OCI-LY3 (cell line): ENCODE measurements at regions not wholly inside any gene's neighbourhood (a gene's known extent, or its start where the extent isn't known, plus 50 kb on each side); places are given as distances from the start of the nearest gene placed in this dataset.

Experiments used
- H2AFZ ChIP-seq: fragments of 200-600, 300-600 bp; shearing (Covaris generic); 2 replicates; pipeline ENCODE4 v1.6.0; 2014; ENCODE audit warnings: antibody characterized with exemption, low read depth, low read length
- H3K27ac ChIP-seq: fragments of 200-600, 300-600 bp; sonication (generic); 2 replicates; pipeline ENCODE4 v1.5.1; 2014; ENCODE audit warnings: mild to moderate bottlenecking, low read length, moderate library complexity, mixed read lengths
- H3K27me3 ChIP-seq: fragments of 200-600, 300-600 bp; sonication (generic); 2 replicates; pipeline ENCODE4 v1.6.1; 2014; ENCODE audit warnings: low read depth, low read length, mixed read lengths
- H3K36me3 ChIP-seq: fragments of 200-600, 300-600 bp; sonication (generic); replicated peaks from 2 replicates; pipeline ENCODE3; 2014; ENCODE audit warnings: low read depth, low read length, mixed read lengths
- H3K4me1 ChIP-seq: fragments of 300-600, 200-600 bp; sonication (generic); 2 replicates; pipeline ENCODE4 v1.6.1; 2014; ENCODE audit warnings: low read length, mixed read lengths
- H3K4me2 ChIP-seq: fragments of 200-600, 300-600 bp; sonication (generic); 2 replicates; pipeline ENCODE4 v1.6.1; 2014; ENCODE audit warnings: low read length, mixed read lengths
- H3K4me3 ChIP-seq: fragments of 300-600, 200-600 bp; sonication (generic); 2 replicates; pipeline ENCODE4 v1.5.1; 2014; ENCODE audit warnings: antibody characterized with exemption, mild to moderate bottlenecking, low read length, moderate library complexity
- H3K79me2 ChIP-seq: fragments of 300-600, 200-600 bp; shearing (Covaris generic); 2 replicates; pipeline ENCODE4 v1.6.1; 2014; ENCODE audit warnings: mild to moderate bottlenecking, low read length, mixed read lengths
- H3K9ac ChIP-seq: fragments of 300-600, 200-600 bp; shearing (Covaris generic); 2 replicates; pipeline ENCODE4 v1.6.0; 2014; ENCODE audit warnings: mild to moderate bottlenecking, low read length, moderate library complexity
- H3K9me3 ChIP-seq: fragments of 200-600, 300-600 bp; shearing (Covaris generic); 2 replicates; pipeline ENCODE4 v1.6.1; 2014; ENCODE audit warnings: low read length, mixed read lengths; ENCODE audit not compliant: insufficient read depth
- H4K20me1 ChIP-seq: fragments of 200-600, 300-600 bp; sonication (generic); 2 replicates; pipeline ENCODE4 v1.6.1; 2016; ENCODE audit warnings: low read length, mixed read lengths; ENCODE audit not compliant: insufficient read depth
- EZH2phosphoT487 ChIP-seq: fragments of 200-600 bp; shearing (Covaris generic); IDR thresholded peaks from 2 replicates; pipeline ENCODE4 v1.6.1; 2018; ENCODE audit warnings: antibody characterized with exemption, mixed run types, low read depth
- TF ChIP-seq, protein P1 (sequence below): fragments of 200-600, 300-600 bp; sonication (generic); IDR thresholded peaks from 2 replicates; pipeline ENCODE4 v1.5.1; 2014; ENCODE audit warnings: antibody characterized with exemption, low read length, low read depth

- no peak for TF ChIP-seq EZH2phosphoT487
- TF ChIP-seq, protein P1, sequence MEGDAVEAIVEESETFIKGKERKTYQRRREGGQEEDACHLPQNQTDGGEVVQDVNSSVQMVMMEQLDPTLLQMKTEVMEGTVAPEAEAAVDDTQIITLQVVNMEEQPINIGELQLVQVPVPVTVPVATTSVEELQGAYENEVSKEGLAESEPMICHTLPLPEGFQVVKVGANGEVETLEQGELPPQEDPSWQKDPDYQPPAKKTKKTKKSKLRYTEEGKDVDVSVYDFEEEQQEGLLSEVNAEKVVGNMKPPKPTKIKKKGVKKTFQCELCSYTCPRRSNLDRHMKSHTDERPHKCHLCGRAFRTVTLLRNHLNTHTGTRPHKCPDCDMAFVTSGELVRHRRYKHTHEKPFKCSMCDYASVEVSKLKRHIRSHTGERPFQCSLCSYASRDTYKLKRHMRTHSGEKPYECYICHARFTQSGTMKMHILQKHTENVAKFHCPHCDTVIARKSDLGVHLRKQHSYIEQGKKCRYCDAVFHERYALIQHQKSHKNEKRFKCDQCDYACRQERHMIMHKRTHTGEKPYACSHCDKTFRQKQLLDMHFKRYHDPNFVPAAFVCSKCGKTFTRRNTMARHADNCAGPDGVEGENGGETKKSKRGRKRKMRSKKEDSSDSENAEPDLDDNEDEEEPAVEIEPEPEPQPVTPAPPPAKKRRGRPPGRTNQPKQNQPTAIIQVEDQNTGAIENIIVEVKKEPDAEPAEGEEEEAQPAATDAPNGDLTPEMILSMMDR: no peak
- no peaks in the 10 kb centered on the region for H4K20me1 ChIP-seq
- no peaks in the 10 kb centered on the region for H3K9me3 ChIP-seq
- H3K4me2 ChIP-seq: no peak overlapping the region
- no peak overlapping the region for H3K9ac ChIP-seq
- H3K27me3 ChIP-seq: peaks cover 20% of the 10 kb centered on the region
- H3K36me3 ChIP-seq: no peaks in the 10 kb centered on the region
- H3K27ac ChIP-seq: no peak overlapping the region
- H3K4me1 ChIP-seq: no peaks in the 10 kb centered on the region
- no peak overlapping the region for H3K4me3 ChIP-seq
- no peaks in the 10 kb centered on the region for H3K79me2 ChIP-seq
- H2AFZ ChIP-seq: no peak overlapping the region
Observed at GRCh38 chr7:148472406-148472805, 118.2 kb upstream of the C7orf33 start.

GRCh38 chr7:148473703-148474480, 116.7 kb upstream of the C7orf33 start:
- Histone ChIP-seq H3K79me2 (no peaks in the 10 kb centered on the region), H3K9me3 (no peaks in the 10 kb centered on the region), H3K4me3 (no peak overlapping the region), H3K27ac (no peak overlapping the region), H3K36me3 (no peaks in the 10 kb centered on the region), H2AFZ (no peak overlapping the region), H3K4me2 (no peak overlapping the region), H3K9ac (no peak overlapping the region), H3K4me1 (no peaks in the 10 kb centered on the region), H3K27me3 (peaks cover 20% of the 10 kb centered on the region), H4K20me1 (no peaks in the 10 kb centered on the region)
- TF ChIP-seq EZH2phosphoT487: no peak
- TF ChIP-seq, protein P1: no peak

GRCh38 chr7:148474481-148475025, 116.0 kb upstream of the C7orf33 start:
- H2AFZ ChIP-seq: no peak overlapping the region
- no peaks in the 10 kb centered on the region for H4K20me1 ChIP-seq
- no peak overlapping the region for H3K4me3 ChIP-seq
- no peaks in the 10 kb centered on the region for H3K4me1 ChIP-seq
- H3K79me2 ChIP-seq: no peaks in the 10 kb centered on the region
- no peaks in the 10 kb centered on the region for H3K36me3 ChIP-seq
- no peak overlapping the region for H3K4me2 ChIP-seq
- H3K9ac ChIP-seq: no peak overlapping the region
- no peak overlapping the region for H3K27ac ChIP-seq
- peaks cover 24% of the 10 kb centered on the region for H3K27me3 ChIP-seq
- H3K9me3 ChIP-seq: no peaks in the 10 kb centered on the region
- TF ChIP-seq, protein P1: no peak
- TF ChIP-seq EZH2phosphoT487: no peak

GRCh38 chr7:148478551-148478950, 112.0 kb upstream of the C7orf33 start:
- TF ChIP-seq EZH2phosphoT487: no peak
- TF ChIP-seq, protein P1: no peak
- H3K79me2 ChIP-seq: no peaks in the 10 kb centered on the region
- peaks cover 13% of the 10 kb centered on the region for H3K27me3 ChIP-seq
- no peaks in the 10 kb centered on the region for H4K20me1 ChIP-seq
- H3K9me3 ChIP-seq: no peaks in the 10 kb centered on the region
- H3K9ac ChIP-seq: no peak overlapping the region
- H3K4me2 ChIP-seq: no peak overlapping the region
- H3K27ac ChIP-seq: no peak overlapping the region
- H3K36me3 ChIP-seq: no peaks in the 10 kb centered on the region
- no peaks in the 10 kb centered on the region; the same call in 1 of the 2 replicates for H3K4me1 ChIP-seq
- no peak overlapping the region for H2AFZ ChIP-seq
- no peak overlapping the region for H3K4me3 ChIP-seq
